A549 (cell line): ENCODE measurements at regions not wholly inside any gene's neighbourhood (a gene's known extent, or its start where the extent isn't known, plus 50 kb on each side); places are given as distances from the start of the nearest gene placed in this dataset.

Experiments
- ATAC-seq, 2 experiments: fragments of 200-7000 bp in 1 of 2; fragments of >200 bp in 1 of 2; cut with Nextera tagmentation in 1 of 2; cut with Tn5 transposase in 1 of 2; 3 replicates each; pipeline versions ENCODE4 v1.8.0 to v1.9.1; 2018 to 2020; ENCODE audit warnings: mild to moderate bottlenecking in 1 of 2, moderate library complexity in 1 of 2
- CTCF ChIA-PET: fragments of 300-600 bp; sonication (Branson Sonifier 250); formaldehyde crosslinking; extraction: SDS; loops from one replicate; lab custom pipeline; 2021; ENCODE audit warnings: antibody characterized with exemption, inconsistent platforms; lab: Yijun Ruan, JAX
- POLR2A ChIA-PET: fragments of 350-600 bp; formaldehyde crosslinking; extraction: SDS; loops from one replicate; lab custom pipeline; 2021; ENCODE audit warnings: antibody characterized with exemption, inconsistent platforms; lab: Yijun Ruan, JAX
- DNase-seq, 2 experiments: peaks; one replicate each; pipeline versions ENCODE4 v3.0.0 to v3.0.0-alpha.2; 2011 to 2016; ENCODE audit warnings: low read depth in 1 of 2, low spot score in 1 of 2
- FAIRE-seq: peaks from 2 replicates; lab custom pipeline; 2011; peaks lifted over from hg19 to GRCh38; lab: Jason Lieb, UNC
- H3K27ac ChIP-seq, 2 experiments: fragments of >200 bp; sonication (Bioruptor Twin); formaldehyde crosslinking; 3 replicates each; pipeline ENCODE4 v1.5.1; 2016 to 2017
- H3K4me1 ChIP-seq: fragments of >200 bp; sonication (Bioruptor Twin); formaldehyde crosslinking; 3 replicates; pipeline ENCODE4 v1.6.1; 2016
- H3K4me2 ChIP-seq: fragments of >200 bp; sonication (Bioruptor Twin); formaldehyde crosslinking; 3 replicates; pipeline ENCODE4 v1.6.1; 2016
- H3K4me3 ChIP-seq: fragments of >200 bp; sonication (Bioruptor Twin); formaldehyde crosslinking; 3 replicates; pipeline ENCODE4 v1.5.1; 2016
- H3K9me3 ChIP-seq: fragments of >200 bp; sonication (Bioruptor Twin); formaldehyde crosslinking; 3 replicates; pipeline ENCODE4 v1.6.1; 2016
- CEBPB ChIP-seq, 2 experiments: fragments of >200 bp in 1 of 2; sonication (Bioruptor Twin) in 1 of 2; formaldehyde crosslinking in 1 of 2; IDR thresholded peaks; 2 replicates each; pipeline ENCODE4 v1.6.1; 2012 to 2016
- CHD4 ChIP-seq: fragments of 200-600 bp; sonication (generic); IDR thresholded peaks from 2 replicates; pipeline ENCODE4 v1.6.1; 2016; ENCODE audit warnings: antibody characterized with exemption, mild to moderate bottlenecking, borderline replicate concordance
- EHF ChIP-seq: fragments of 250-450 bp; sonication (Bioruptor Pico); IDR thresholded peaks from 2 replicates; pipeline ENCODE4 v1.5.0; 2020; ENCODE audit warnings: mild to moderate bottlenecking
- EHMT2 ChIP-seq: fragments of 200-600 bp; sonication (generic); IDR thresholded peaks from 2 replicates; pipeline ENCODE4 v1.6.1; 2016; ENCODE audit warnings: antibody characterized with exemption, low read depth, mild to moderate bottlenecking, moderate library complexity
- ESRRA ChIP-seq: fragments of 150-350 bp; IDR thresholded peaks from 2 replicates; pipeline ENCODE4 v1.6.1; 2014; ENCODE audit warnings: mild to moderate bottlenecking, low read length, borderline replicate concordance
- FOXS1 ChIP-seq: fragments of 250-450 bp; sonication (Bioruptor Pico); IDR thresholded peaks from 2 replicates; pipeline ENCODE4 v1.5.0; 2020; ENCODE audit warnings: mild to moderate bottlenecking, moderate library complexity
- HDAC2 ChIP-seq: fragments of 200-600 bp; sonication (generic); IDR thresholded peaks from 2 replicates; pipeline ENCODE4 v1.6.1; 2016
- KDM1A ChIP-seq: fragments of 200-600 bp; sonication (generic); IDR thresholded peaks from 2 replicates; pipeline ENCODE4 v1.6.1; 2016; ENCODE audit warnings: low read depth, mild to moderate bottlenecking
- MYC ChIP-seq: IDR thresholded peaks from 2 replicates; pipeline ENCODE4 v1.6.1; 2012; ENCODE audit warnings: mild to moderate bottlenecking, inconsistent platforms, low read length, improper control_type of control experiment, borderline replicate concordance
- POLR2AphosphoS2 ChIP-seq: conservative IDR thresholded peaks from 2 replicates; pipeline ENCODE4 v1.6.1; 2012; ENCODE audit warnings: low read length, improper control_type of control experiment, inconsistent platforms
- ZNF302 ChIP-seq: fragments of 250-450 bp; sonication (Bioruptor Pico); IDR thresholded peaks from 2 replicates; pipeline ENCODE4 v1.9.0; 2021; ENCODE audit warnings: inconsistent platforms, mild to moderate bottlenecking, moderate library complexity
- ZSCAN20 ChIP-seq: fragments of 250-450 bp; sonication (Bioruptor Pico); IDR thresholded peaks from 2 replicates; pipeline ENCODE4 v1.8.0; 2022; ENCODE audit warnings: mild to moderate bottlenecking, moderate library complexity
- WGBS: methylation state at CpG from one replicate; pipeline ENCODE4 v1.1.6; 2017; ENCODE audit errors: missing lambda C conversion rate; 5-methylcytosine and 5-hydroxymethylcytosine counted together

GRCh38 chr9:134276453-134277245 lies 49.6 kb upstream of the RXRA start:
- no peak for DNase-seq
- no peak overlapping the region for H3K27ac ChIP-seq
- FAIRE-seq, result no peak
- H3K4me2 ChIP-seq, result no peak overlapping the region
- TF ChIP-seq CEBPB (IDR thresholded peaks at IDR 0.05), result no peak
- TF ChIP-seq KDM1A, result no peak
- no peak for TF ChIP-seq EHF (CRISPR knock-in tag)
- no peak for TF ChIP-seq EHMT2
- no peak for TF ChIP-seq ZSCAN20 (CRISPR knock-in tag)
- TF ChIP-seq ZNF302 (CRISPR knock-in tag), result no peak
- TF ChIP-seq CHD4, result no peak
- no peak for TF ChIP-seq MYC
- TF ChIP-seq HDAC2, result no peak
- no peak for TF ChIP-seq FOXS1 (CRISPR knock-in tag)
- no peak for TF ChIP-seq POLR2AphosphoS2
- no peak for TF ChIP-seq ESRRA
- CTCF ChIA-PET, result no interaction called here
- no peaks in the 10 kb centered on the region for H3K4me1 ChIP-seq
- 63% methylated on average over 12 of the region's 13 CpGs for WGBS
- 0 out of 6 replicates have a peak, but pooled peaks of 1 of the 2 experiments have one; percentile 7 for ATAC-seq
- 0 out of 3 replicates have a peak, but pooled peaks cover 4% of the 10 kb centered on the region for H3K9me3 ChIP-seq
- POLR2A ChIA-PET, result no interaction called here
- no peak overlapping the region for H3K4me3 ChIP-seq
